Stimulated activated CD8-positive, alpha-beta memory T cell treated with anti-CD3 and anti-CD28 coated beads, Interleukin-4, amount 100 ng/mL, for 1 hour (primary cell): ENCODE measurements at regions not wholly inside any gene's neighbourhood (a gene's known extent, or its start where the extent isn't known, plus 50 kb on each side); places are given as distances from the start of the nearest gene placed in this dataset.

Source experiments
- DNase-seq, 2 donors: peaks; one replicate each; pipeline ENCODE4 v3.0.0-alpha.2; 2020; ENCODE audit warnings: low read depth in 2 of 2, low spot score in 1 of 2

GRCh38 chr18:10300739-10301138, 153.7 kb upstream of the APCDD1 start:
- DNase-seq, result no peak

GRCh38 chr18:10301831-10302483, 152.5 kb upstream of the APCDD1 start:
- no peak for DNase-seq

GRCh38 chr18:10303171-10303570, 151.3 kb upstream of the APCDD1 start:
- no peak for DNase-seq

GRCh38 chr18:10304853-10305252, 149.6 kb upstream of the APCDD1 start:
- DNase-seq, result no peak

- no peak for DNase-seq
Measured at GRCh38 chr18:10306779-10307178, 147.7 kb upstream of the APCDD1 start.

GRCh38 chr18:10308154-10308553, 146.3 kb upstream of the APCDD1 start:
- DNase-seq, result no peak

- DNase-seq, result no peak
Measured at GRCh38 chr18:10310626-10311025, 143.8 kb upstream of the APCDD1 start.

GRCh38 chr18:10312326-10313015, 142.0 kb upstream of the APCDD1 start:
- DNase-seq, result no peak

- no peak for DNase-seq
Measured at GRCh38 chr18:10313016-10313342, 141.5 kb upstream of the APCDD1 start.

- DNase-seq, result no peak
Measured at GRCh38 chr18:10314066-10314465, 140.4 kb upstream of the APCDD1 start.

- DNase-seq, result no peak
Measured at GRCh38 chr18:10315522-10315921, 138.9 kb upstream of the APCDD1 start.

- DNase-seq, result no peak
Measured at GRCh38 chr18:10316778-10317177, 137.7 kb upstream of the APCDD1 start.

- DNase-seq, result no peak
Measured at GRCh38 chr18:10317864-10318690, 136.4 kb upstream of the APCDD1 start.

GRCh38 chr18:10318691-10318970, 135.8 kb upstream of the APCDD1 start:
- DNase-seq, result no peak

GRCh38 chr18:10319026-10319425, 135.4 kb upstream of the APCDD1 start:
- DNase-seq, result no peak

GRCh38 chr18:10319914-10320600, 134.4 kb upstream of the APCDD1 start:
- no peak for DNase-seq

- DNase-seq, result no peak
Measured at GRCh38 chr18:10320791-10321190, 133.6 kb upstream of the APCDD1 start.

GRCh38 chr18:10321576-10321975, 132.9 kb upstream of the APCDD1 start:
- DNase-seq, result no peak

- DNase-seq, result no peak
Measured at GRCh38 chr18:10322004-10322403, 132.4 kb upstream of the APCDD1 start.

GRCh38 chr18:10322435-10322834, 132.0 kb upstream of the APCDD1 start:
- DNase-seq, result no peak

- no peak for DNase-seq
Measured at GRCh38 chr18:10329101-10329500, 125.3 kb upstream of the APCDD1 start.

- no peak for DNase-seq
Measured at GRCh38 chr18:10330428-10330827, 124.0 kb upstream of the APCDD1 start.
